Body of pancreas (tissue), 4 donors: ENCODE measurements at regions not wholly inside any gene's neighbourhood (a gene's known extent, or its start where the extent isn't known, plus 50 kb on each side); places are given as distances from the start of the nearest gene placed in this dataset.

Experiments used
- CTCF ChIP-seq, 7 experiments: fragments of 450-650 bp in 4 of 7; fragments of 200-600 bp in 3 of 7; sonication (generic) in 3 of 7; IDR thresholded peaks; one replicate each; pipeline ENCODE4 v1.5.1; 2016 to 2019; ENCODE audit warnings: antibody characterized with exemption in 7 of 7
- POLR2A ChIP-seq, 3 donors: fragments of 450-650 bp; IDR thresholded peaks; one replicate each; pipeline ENCODE4 v1.6.1; 2016; ENCODE audit warnings: antibody characterized with exemption in 3 of 3, mild to moderate bottlenecking in 2 of 3

DNA sequence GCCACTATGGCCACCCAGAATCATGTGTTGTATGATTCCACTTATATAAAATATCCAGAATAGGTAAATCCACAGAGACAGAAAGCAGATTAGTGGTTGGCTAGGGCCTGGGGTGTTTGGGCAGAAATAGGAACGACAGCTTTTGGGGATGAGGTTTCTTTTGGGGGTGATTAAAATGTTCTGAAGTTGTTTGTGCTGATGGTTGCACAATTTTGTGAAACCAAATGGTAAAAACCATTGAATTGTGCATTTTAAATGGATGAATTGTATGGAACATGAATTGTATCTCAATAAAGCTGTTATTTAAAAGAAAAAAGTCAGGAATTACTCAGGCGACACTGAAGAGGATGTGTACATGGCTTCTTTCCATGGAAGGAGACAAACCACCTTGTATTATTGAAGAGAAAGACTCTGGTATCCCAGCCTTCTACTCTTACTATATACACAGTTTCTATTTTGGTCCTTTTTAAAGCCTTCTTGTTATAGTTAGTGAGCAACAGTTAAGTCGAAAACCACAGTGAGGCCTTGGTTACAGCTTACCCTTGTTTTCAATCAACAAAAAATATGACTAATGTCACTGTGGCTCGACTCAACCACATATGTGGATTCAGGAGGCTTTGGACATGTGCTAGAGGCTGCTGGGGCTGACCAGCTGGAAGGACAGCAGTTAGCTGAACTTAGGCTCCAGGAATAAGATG is 57.1 kb upstream of the KMT2E start:
- TF ChIP-seq POLR2A (IDR thresholded peaks at IDR 0.05) = no peak
- TF ChIP-seq CTCF (IDR thresholded peaks at IDR 0.05) = no peak
